Mesenchymal stem cell (in vitro differentiated cells and primary cell): ENCODE measurements at regions not wholly inside any gene's neighbourhood (a gene's known extent, or its start where the extent isn't known, plus 50 kb on each side); places are given as distances from the start of the nearest gene placed in this dataset.

Experiments used
- DNase-seq: peaks from one replicate; pipeline ENCODE4 v3.0.0-alpha.2; 2013
- H2AFZ ChIP-seq: one replicate; pipeline ENCODE4 v1.6.1; 2013; ENCODE audit warnings: low read depth, mild to moderate bottlenecking, control low read depth, inconsistent platforms, low read length, moderate library complexity
- H2AK5ac ChIP-seq: 2 replicates; pipeline ENCODE4 v1.6.1; 2013; ENCODE audit warnings: low read length, moderate library complexity, mild to moderate bottlenecking, inconsistent platforms; ENCODE audit not compliant: severe bottlenecking
- H2BK120ac ChIP-seq: one replicate; pipeline ENCODE4 v1.6.1; 2013; ENCODE audit warnings: low read depth, mild to moderate bottlenecking, inconsistent platforms, low read length, moderate library complexity
- H2BK12ac ChIP-seq, 2 experiments: one replicate each; pipeline ENCODE4 v1.6.1; 2013; ENCODE audit warnings: inconsistent platforms in 2 of 2, low read length in 2 of 2, mild to moderate bottlenecking in 2 of 2, moderate library complexity in 2 of 2, control low read depth in 1 of 2
- H2BK15ac ChIP-seq: one replicate; pipeline ENCODE4 v1.6.1; 2013; ENCODE audit warnings: mild to moderate bottlenecking, low read depth, inconsistent platforms; ENCODE audit not compliant: poor library complexity, severe bottlenecking
- H2BK5ac ChIP-seq: 2 replicates; pipeline ENCODE4 v1.6.1; 2013; ENCODE audit warnings: low read depth, mild to moderate bottlenecking, low read length, control low read depth, inconsistent platforms; ENCODE audit not compliant: poor library complexity, severe bottlenecking
- H3K14ac ChIP-seq, 2 experiments: one replicate each; pipeline ENCODE4 v1.6.1; 2013; ENCODE audit warnings: inconsistent platforms in 2 of 2, low read length in 2 of 2, control low read depth in 1 of 2, mild to moderate bottlenecking in 1 of 2, moderate library complexity in 1 of 2
- H3K18ac ChIP-seq, 2 experiments: one replicate each; pipeline ENCODE4 v1.6.1; 2013; ENCODE audit warnings: inconsistent platforms in 2 of 2, low read length in 2 of 2, control low read depth in 1 of 2, low read depth in 1 of 2, mild to moderate bottlenecking in 1 of 2
- H3K23ac ChIP-seq, 2 experiments: one replicate each; pipeline ENCODE4 v1.6.1; 2013; ENCODE audit warnings: inconsistent platforms in 2 of 2, low read length in 2 of 2, mild to moderate bottlenecking in 2 of 2, moderate library complexity in 2 of 2, control low read depth in 1 of 2
- H3K27ac ChIP-seq: 2 replicates; pipeline ENCODE4 v1.5.1; 2013; ENCODE audit warnings: mild to moderate bottlenecking, moderate library complexity, low read length, control low read depth, inconsistent platforms; ENCODE audit not compliant: poor library complexity, severe bottlenecking
- H3K27me3 ChIP-seq, 2 experiments: 2 replicates each; pipeline versions ENCODE4 v1.6.1 to v1.7.0; 2013; ENCODE audit warnings: low read length in 2 of 2, mild to moderate bottlenecking in 2 of 2, moderate library complexity in 2 of 2, control low read depth in 1 of 2, inconsistent platforms in 1 of 2; ENCODE audit not compliant: control insufficient read depth in 1 of 2, insufficient read depth in 1 of 2
- H3K36me3 ChIP-seq, 2 experiments: 2 replicates each; pipeline versions ENCODE4 v1.6.1 to v1.7.0; 2013; ENCODE audit warnings: low read length in 2 of 2, control low read depth in 1 of 2, inconsistent platforms in 1 of 2, low read depth in 1 of 2, mild to moderate bottlenecking in 1 of 2; ENCODE audit not compliant: insufficient read depth in 2 of 2, control insufficient read depth in 1 of 2
- H3K4ac ChIP-seq, 2 experiments: one replicate each; pipeline ENCODE4 v1.6.1; 2013; ENCODE audit warnings: inconsistent platforms in 2 of 2, low read length in 2 of 2, mild to moderate bottlenecking in 2 of 2, moderate library complexity in 2 of 2, control low read depth in 1 of 2, low read depth in 1 of 2
- H3K4me1 ChIP-seq: 2 replicates; pipeline ENCODE4 v1.6.1; 2013; ENCODE audit warnings: low read depth, low read length, control low read depth; ENCODE audit not compliant: control insufficient read depth, insufficient read depth
- H3K4me2 ChIP-seq: 2 replicates; pipeline ENCODE4 v1.6.1; 2013; ENCODE audit warnings: low read length, mild to moderate bottlenecking, inconsistent platforms; ENCODE audit not compliant: poor library complexity, severe bottlenecking
- H3K4me3 ChIP-seq, 2 experiments: 2 replicates each; pipeline versions ENCODE4 v1.5.1 to v1.7.0; 2013; ENCODE audit warnings: low read length in 2 of 2, mild to moderate bottlenecking in 2 of 2, control low read depth in 1 of 2, low read depth in 1 of 2; ENCODE audit not compliant: insufficient read depth in 1 of 2
- H3K79me1 ChIP-seq: replicated peaks from 2 replicates; pipeline ENCODE4 v1.6.1; 2013; ENCODE audit warnings: mild to moderate bottlenecking, control low read depth, low read length, inconsistent platforms; ENCODE audit not compliant: poor library complexity, severe bottlenecking
- H3K9ac ChIP-seq: 2 replicates; pipeline ENCODE4 v1.7.0; 2013; ENCODE audit warnings: mild to moderate bottlenecking, low read length, moderate library complexity
- H3K9me3 ChIP-seq: 2 replicates; pipeline ENCODE4 v1.7.0; 2013; ENCODE audit warnings: mild to moderate bottlenecking, low read length; ENCODE audit not compliant: control insufficient read depth
- H4K8ac ChIP-seq: one replicate; pipeline ENCODE4 v1.6.1; 2013; ENCODE audit warnings: inconsistent platforms, mild to moderate bottlenecking, low read length, moderate library complexity
- H4K91ac ChIP-seq: one replicate; pipeline ENCODE4 v1.6.1; 2013; ENCODE audit warnings: mild to moderate bottlenecking, low read length, inconsistent platforms
- WGBS: methylation state at CpG from one replicate; pipeline ENCODE4 v1.1.7; 2013; ENCODE audit warnings: mixed read lengths; 5-methylcytosine and 5-hydroxymethylcytosine counted together

DNA sequence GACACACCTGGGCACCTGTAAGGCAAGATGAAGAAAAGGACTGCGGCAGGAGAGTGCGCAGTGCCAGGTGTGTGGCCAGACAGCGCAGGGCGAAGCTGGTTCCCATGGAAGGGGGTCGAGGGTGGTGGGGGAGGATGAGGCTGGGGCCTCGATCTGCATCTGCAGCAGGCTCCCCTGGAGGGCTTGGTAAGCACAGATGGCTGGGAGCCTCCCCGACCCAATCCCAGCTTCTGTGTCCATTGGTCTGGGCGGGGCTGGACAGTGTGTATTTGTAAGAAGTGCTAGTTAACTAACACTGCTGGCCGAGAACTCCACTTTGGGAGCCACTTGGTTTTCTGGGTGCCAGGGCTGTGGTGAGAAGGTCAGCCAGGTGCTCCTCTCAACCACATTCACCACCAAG lies 385.1 kb upstream of the IRX1 start:
- no peak overlapping the region for H4K91ac ChIP-seq
- no peaks in the 10 kb centered on the region for H3K27me3 ChIP-seq
- H2BK15ac ChIP-seq, result no peak overlapping the region
- H3K9me3 ChIP-seq, result no peaks in the 10 kb centered on the region
- no peak overlapping the region for H3K4me2 ChIP-seq
- H3K4me1 ChIP-seq, result no peaks in the 10 kb centered on the region
- H3K4ac ChIP-seq, result no peak overlapping the region
- H3K18ac ChIP-seq, result no peak overlapping the region
- no peak overlapping the region for H3K9ac ChIP-seq
- no peak overlapping the region for H2BK5ac ChIP-seq
- H2BK120ac ChIP-seq, result no peak overlapping the region
- H2AFZ ChIP-seq, result no peak overlapping the region
- no peaks in the 10 kb centered on the region for H3K79me1 ChIP-seq
- no peak for DNase-seq
- no peak overlapping the region for H3K27ac ChIP-seq
- H3K23ac ChIP-seq, result no peak overlapping the region
- no peak overlapping the region for H2BK12ac ChIP-seq
- H3K36me3 ChIP-seq, result no peaks in the 10 kb centered on the region
- no peak overlapping the region for H3K14ac ChIP-seq
- H3K4me3 ChIP-seq, result no peak overlapping the region
- 73% methylated on average over 8 of the region's 9 CpGs for WGBS
- H2AK5ac ChIP-seq, result no peak overlapping the region
- no peak overlapping the region for H4K8ac ChIP-seq

DNA sequence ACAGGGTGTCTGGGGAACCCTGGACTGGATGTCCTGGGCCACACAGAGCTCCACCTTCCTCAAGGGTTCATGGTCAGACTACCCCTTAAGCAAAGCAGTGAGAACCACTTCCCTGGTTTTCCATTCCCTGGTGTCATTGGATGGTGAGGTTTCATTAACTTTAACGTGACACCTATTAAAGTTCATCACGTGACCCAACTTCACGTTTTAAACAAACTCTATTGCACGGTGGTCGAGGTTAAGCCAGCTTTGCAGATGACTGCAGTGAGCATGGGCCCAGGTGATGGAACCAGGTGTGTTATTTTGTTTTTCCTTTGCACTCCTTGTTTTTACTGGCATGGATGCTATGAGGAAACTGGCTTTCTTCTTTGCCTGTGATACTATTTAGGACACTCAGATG lies 385.7 kb upstream of the IRX1 start:
- no peak overlapping the region for H3K23ac ChIP-seq
- 79% methylated on average over 5 of the region's 5 CpGs for WGBS
- no peaks in the 10 kb centered on the region for H3K4me1 ChIP-seq
- no peak overlapping the region for H2BK120ac ChIP-seq
- no peak overlapping the region for H3K18ac ChIP-seq
- no peak overlapping the region for H2AFZ ChIP-seq
- no peak overlapping the region for H2BK15ac ChIP-seq
- no peak overlapping the region for H3K4me2 ChIP-seq
- H3K36me3 ChIP-seq, result no peaks in the 10 kb centered on the region
- no peak overlapping the region for H2AK5ac ChIP-seq
- no peaks in the 10 kb centered on the region for H3K27me3 ChIP-seq
- H3K79me1 ChIP-seq, result no peaks in the 10 kb centered on the region
- no peaks in the 10 kb centered on the region for H3K9me3 ChIP-seq
- H3K4ac ChIP-seq, result no peak overlapping the region
- no peak overlapping the region for H4K91ac ChIP-seq
- no peak overlapping the region for H3K27ac ChIP-seq
- no peak overlapping the region for H2BK5ac ChIP-seq
- H3K4me3 ChIP-seq, result no peak overlapping the region
- H3K14ac ChIP-seq, result no peak overlapping the region
- no peak for DNase-seq
- no peak overlapping the region for H2BK12ac ChIP-seq
- no peak overlapping the region for H3K9ac ChIP-seq
- no peak overlapping the region for H4K8ac ChIP-seq

DNA sequence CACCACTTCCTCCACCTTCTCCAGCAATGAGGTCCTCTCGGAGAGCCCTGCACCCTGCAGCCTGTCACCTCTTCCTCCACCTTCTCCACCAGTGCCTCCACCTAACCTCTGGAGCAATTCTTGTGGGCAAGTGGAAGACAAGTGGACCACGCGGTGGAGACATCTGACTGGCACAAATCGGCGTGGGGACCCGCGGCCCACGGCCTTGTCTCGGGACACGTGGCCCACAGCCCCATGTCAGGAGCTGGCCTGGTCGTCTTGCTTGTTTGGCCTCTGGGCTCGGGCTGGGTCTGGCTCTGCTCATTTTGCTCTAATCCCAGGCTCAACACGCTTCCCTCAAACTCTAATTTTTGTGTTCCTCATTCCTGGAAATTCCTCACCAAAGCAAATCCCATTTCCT lies 393.1 kb upstream of the IRX1 start:
- Histone ChIP-seq H2BK120ac (no peak overlapping the region), H3K36me3 (no peaks in the 10 kb centered on the region), H3K9ac (no peak overlapping the region), H3K4me2 (no peak overlapping the region), H4K8ac (no peak overlapping the region), H3K23ac (no peak overlapping the region), H3K4me1 (no peaks in the 10 kb centered on the region), H3K18ac (no peak overlapping the region), H2AK5ac (no peak overlapping the region), H3K4ac (no peak overlapping the region), H4K91ac (no peak overlapping the region), H2BK12ac (no peak overlapping the region), H3K27ac (no peak overlapping the region), H3K14ac (no peak overlapping the region), H3K27me3 (peaks cover 0 to 7% of the 10 kb centered on the region in 2 experiments), H3K79me1 (no peaks in the 10 kb centered on the region), H2BK15ac (no peak overlapping the region), H2AFZ (no peak overlapping the region), H3K9me3 (peaks cover 3% of the 10 kb centered on the region), H2BK5ac (no peak overlapping the region), H3K4me3 (no peak overlapping the region)
- no peak for DNase-seq
- WGBS, result 88% methylated on average over 13 of the region's 13 CpGs

GRCh38 chr5:3201941-3202340 lies 393.7 kb upstream of the IRX1 start:
- H2AK5ac ChIP-seq, result no peak overlapping the region
- H3K18ac ChIP-seq, result no peak overlapping the region
- no peak overlapping the region for H4K91ac ChIP-seq
- peaks cover 0 to 14% of the 10 kb centered on the region in 2 experiments for H3K27me3 ChIP-seq
- WGBS, result 84% methylated on average over 5 of the region's 6 CpGs
- peaks cover 3% of the 10 kb centered on the region for H3K9me3 ChIP-seq
- H4K8ac ChIP-seq, result no peak overlapping the region
- no peak overlapping the region for H2BK12ac ChIP-seq
- no peak overlapping the region for H2AFZ ChIP-seq
- no peaks in the 10 kb centered on the region for H3K4me1 ChIP-seq
- H3K4me3 ChIP-seq, result no peak overlapping the region
- no peak overlapping the region for H3K4ac ChIP-seq
- H3K27ac ChIP-seq, result no peak overlapping the region
- no peak overlapping the region for H3K14ac ChIP-seq
- no peak overlapping the region for H3K9ac ChIP-seq
- H3K79me1 ChIP-seq, result no peaks in the 10 kb centered on the region
- no peak overlapping the region for H3K4me2 ChIP-seq
- no peak overlapping the region for H2BK5ac ChIP-seq
- H2BK15ac ChIP-seq, result no peak overlapping the region
- H3K23ac ChIP-seq, result no peak overlapping the region
- H3K36me3 ChIP-seq, result no peaks in the 10 kb centered on the region
- H2BK120ac ChIP-seq, result no peak overlapping the region
- DNase-seq, result no peak
